ENCODE measurements at regions not wholly inside any gene's neighbourhood (a gene's known extent, or its start where the extent isn't known, plus 50 kb on each side); places are given as distances from the start of the nearest gene placed in this dataset.

GRCh38 chr10:108775911-108776475, 1147.3 kb downstream of the XPNPEP1 start:
- no peaks in the 10 kb centered on the region for H3K9me3 ChIP-seq (ENCODE audit: control insufficient read depth, insufficient read depth, low read depth, low read length)
- ChIA-PET POLR2A (no interaction called here), CTCF (no interaction called here)
- H3K27me3 ChIP-seq (ENCODE audit: control insufficient read depth, insufficient read depth, low read length): no peaks in the 10 kb centered on the region
- H3K4me1 ChIP-seq (ENCODE audit: control insufficient read depth, insufficient read depth, low read length): no peaks in the 10 kb centered on the region
- BruUV-seq (replicated peaks): no TSS peak
- H3K36me3 ChIP-seq (ENCODE audit: control insufficient read depth, insufficient read depth, low read length): no peaks in the 10 kb centered on the region
- in situ Hi-C loops (cut with HindIII; ENCODE audit: low pct_unique_long_range_greater_than_20kb, low sequenced_read_pairs) (no loop called here), intact Hi-C loops (cut with micrococcal nuclease; ENCODE audit: unreplicated experiment) (no loop called here)
- ATAC-seq (no peak), DNase-seq (ENCODE audit: low read depth, low spot score) (no peak)
- no peak for TF ChIP-seq SIN3A (IDR thresholded peaks at IDR 0.05; ENCODE audit: borderline replicate concordance, insufficient read depth, low read depth, low read length)
- no peak for TF ChIP-seq POLR2AphosphoS5 (IDR thresholded peaks at IDR 0.05; ENCODE audit: low read depth, low read length)
- TF ChIP-seq, protein P1, sequence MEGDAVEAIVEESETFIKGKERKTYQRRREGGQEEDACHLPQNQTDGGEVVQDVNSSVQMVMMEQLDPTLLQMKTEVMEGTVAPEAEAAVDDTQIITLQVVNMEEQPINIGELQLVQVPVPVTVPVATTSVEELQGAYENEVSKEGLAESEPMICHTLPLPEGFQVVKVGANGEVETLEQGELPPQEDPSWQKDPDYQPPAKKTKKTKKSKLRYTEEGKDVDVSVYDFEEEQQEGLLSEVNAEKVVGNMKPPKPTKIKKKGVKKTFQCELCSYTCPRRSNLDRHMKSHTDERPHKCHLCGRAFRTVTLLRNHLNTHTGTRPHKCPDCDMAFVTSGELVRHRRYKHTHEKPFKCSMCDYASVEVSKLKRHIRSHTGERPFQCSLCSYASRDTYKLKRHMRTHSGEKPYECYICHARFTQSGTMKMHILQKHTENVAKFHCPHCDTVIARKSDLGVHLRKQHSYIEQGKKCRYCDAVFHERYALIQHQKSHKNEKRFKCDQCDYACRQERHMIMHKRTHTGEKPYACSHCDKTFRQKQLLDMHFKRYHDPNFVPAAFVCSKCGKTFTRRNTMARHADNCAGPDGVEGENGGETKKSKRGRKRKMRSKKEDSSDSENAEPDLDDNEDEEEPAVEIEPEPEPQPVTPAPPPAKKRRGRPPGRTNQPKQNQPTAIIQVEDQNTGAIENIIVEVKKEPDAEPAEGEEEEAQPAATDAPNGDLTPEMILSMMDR (IDR thresholded peaks at IDR 0.05): no peak
- no peak for TF ChIP-seq REST (IDR thresholded peaks at IDR 0.05; ENCODE audit: insufficient read depth in 1 of 2, low read depth in 2 of 2, low read length in 1 of 2)
- TF ChIP-seq TCF7L2 (IDR thresholded peaks at IDR 0.05; ENCODE audit: low read depth, low read length): no peak
- no peak overlapping the region for H3K4me3 ChIP-seq (ENCODE audit: low read depth in 2 of 2, low read length in 2 of 2)
- no peak overlapping the region for H3K27ac ChIP-seq (ENCODE audit: low read length)

DNA sequence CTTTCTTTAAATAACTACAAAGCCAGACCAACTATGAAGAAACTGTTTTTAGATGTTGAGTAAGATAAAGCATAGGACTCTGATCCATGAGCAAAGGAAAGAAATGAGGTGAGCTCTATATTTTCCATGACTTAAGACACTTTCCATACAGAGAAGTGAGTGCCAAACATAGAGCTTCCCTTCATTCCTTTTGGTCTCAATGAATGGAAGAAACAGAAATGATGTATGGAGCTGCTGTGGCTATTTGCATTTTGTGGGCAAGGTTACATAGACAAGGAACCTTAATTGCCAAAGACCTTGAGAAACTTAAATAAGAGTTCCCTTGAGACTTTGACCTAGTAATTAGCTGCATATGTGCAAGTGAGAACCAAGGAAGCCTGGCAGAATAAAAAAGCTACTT, 1152.2 kb downstream of the XPNPEP1 start:
- no peak for ATAC-seq
- DNase-seq (ENCODE audit: low read depth, low spot score): no peak
- ChIA-PET POLR2A (no interaction called here), CTCF (no interaction called here)
- intact Hi-C loops (cut with micrococcal nuclease; ENCODE audit: unreplicated experiment) (no loop called here), in situ Hi-C loops (cut with HindIII; ENCODE audit: low pct_unique_long_range_greater_than_20kb, low sequenced_read_pairs) (no loop called here)
- Histone ChIP-seq H3K36me3 (ENCODE audit: control insufficient read depth, insufficient read depth, low read length) (no peaks in the 10 kb centered on the region), H3K4me1 (ENCODE audit: control insufficient read depth, insufficient read depth, low read length) (no peaks in the 10 kb centered on the region), H3K9me3 (ENCODE audit: control insufficient read depth, insufficient read depth, low read depth, low read length) (no peaks in the 10 kb centered on the region), H3K27ac (ENCODE audit: low read length) (no peak overlapping the region), H3K4me3 (ENCODE audit: low read depth in 2 of 2, low read length in 2 of 2) (no peak overlapping the region), H3K27me3 (ENCODE audit: control insufficient read depth, insufficient read depth, low read length) (no peaks in the 10 kb centered on the region)
- TF ChIP-seq SIN3A (IDR thresholded peaks at IDR 0.05; ENCODE audit: borderline replicate concordance, insufficient read depth, low read depth, low read length) (no peak), REST (IDR thresholded peaks at IDR 0.05; ENCODE audit: insufficient read depth in 1 of 2, low read depth in 2 of 2, low read length in 1 of 2) (no peak), TCF7L2 (IDR thresholded peaks at IDR 0.05; ENCODE audit: low read depth, low read length) (no peak), POLR2AphosphoS5 (IDR thresholded peaks at IDR 0.05; ENCODE audit: low read depth, low read length) (no peak)
- TF ChIP-seq, protein P1 (IDR thresholded peaks at IDR 0.05): no peak
- no TSS peak for BruUV-seq (replicated peaks)

All from Panc1 (cell line).